ENCODE measurements at regions not wholly inside any gene's neighbourhood (a gene's known extent, or its start where the extent isn't known, plus 50 kb on each side); places are given as distances from the start of the nearest gene placed in this dataset.

DNA sequence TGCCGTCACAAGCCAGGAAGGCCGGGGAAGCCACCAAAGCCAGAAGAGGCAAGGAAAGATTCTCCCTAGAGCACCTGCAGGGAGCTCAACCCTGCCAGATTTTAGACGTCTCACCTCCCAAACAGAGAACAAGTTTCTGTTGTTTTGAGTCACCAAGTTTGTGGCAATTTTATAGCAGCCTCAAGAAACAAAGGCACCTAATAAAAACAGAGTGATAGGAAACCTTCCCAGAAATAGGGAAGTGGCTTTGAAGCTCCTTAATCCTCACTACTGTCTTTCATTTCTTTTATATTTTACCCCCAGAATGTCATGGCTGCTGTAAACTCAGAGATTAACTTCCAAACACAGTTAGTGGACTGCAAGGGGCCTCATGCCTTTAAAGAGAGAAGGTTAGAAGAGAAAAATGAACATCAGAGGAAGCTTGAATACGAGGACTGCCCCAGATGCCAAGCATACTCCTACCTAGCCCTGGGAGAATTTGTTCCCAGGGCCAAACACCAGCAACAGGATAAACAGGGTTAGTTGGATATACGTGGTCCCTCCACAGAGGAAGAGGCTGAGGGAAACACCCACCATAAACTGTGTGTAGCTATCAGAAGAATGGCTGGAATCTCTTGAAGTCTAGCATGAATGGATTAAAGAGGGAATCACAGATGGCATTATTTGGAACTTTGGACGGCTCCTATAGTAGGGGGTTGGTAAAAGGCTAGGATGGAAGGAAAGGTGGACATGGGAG, 148.3 kb downstream of the KCNA5 start:
- H3K36me3 ChIP-seq, result no peaks in the 10 kb centered on the region
- TF ChIP-seq, protein P1, sequence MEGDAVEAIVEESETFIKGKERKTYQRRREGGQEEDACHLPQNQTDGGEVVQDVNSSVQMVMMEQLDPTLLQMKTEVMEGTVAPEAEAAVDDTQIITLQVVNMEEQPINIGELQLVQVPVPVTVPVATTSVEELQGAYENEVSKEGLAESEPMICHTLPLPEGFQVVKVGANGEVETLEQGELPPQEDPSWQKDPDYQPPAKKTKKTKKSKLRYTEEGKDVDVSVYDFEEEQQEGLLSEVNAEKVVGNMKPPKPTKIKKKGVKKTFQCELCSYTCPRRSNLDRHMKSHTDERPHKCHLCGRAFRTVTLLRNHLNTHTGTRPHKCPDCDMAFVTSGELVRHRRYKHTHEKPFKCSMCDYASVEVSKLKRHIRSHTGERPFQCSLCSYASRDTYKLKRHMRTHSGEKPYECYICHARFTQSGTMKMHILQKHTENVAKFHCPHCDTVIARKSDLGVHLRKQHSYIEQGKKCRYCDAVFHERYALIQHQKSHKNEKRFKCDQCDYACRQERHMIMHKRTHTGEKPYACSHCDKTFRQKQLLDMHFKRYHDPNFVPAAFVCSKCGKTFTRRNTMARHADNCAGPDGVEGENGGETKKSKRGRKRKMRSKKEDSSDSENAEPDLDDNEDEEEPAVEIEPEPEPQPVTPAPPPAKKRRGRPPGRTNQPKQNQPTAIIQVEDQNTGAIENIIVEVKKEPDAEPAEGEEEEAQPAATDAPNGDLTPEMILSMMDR (IDR thresholded peaks at IDR 0.05), result no peak
- TF ChIP-seq POLR2AphosphoS5 (IDR thresholded peaks at IDR 0.05; ENCODE audit: insufficient read depth in 1 of 2, low read depth in 1 of 2), result no peak
- TF ChIP-seq POLR2A (IDR thresholded peaks at IDR 0.05), result no peak
- no peaks in the 10 kb centered on the region for H3K4me1 ChIP-seq
- intact Hi-C loops (cut with DNase I), result no loop called here
- H3K27ac ChIP-seq, result no peak overlapping the region
- no peaks in the 10 kb centered on the region for H3K27me3 ChIP-seq
- no peaks in the 10 kb centered on the region for H3K9me3 ChIP-seq
- DNase-seq (ENCODE audit: extremely low spot score in 2 of 2), result no peak
- H3K4me3 ChIP-seq, result no peak overlapping the region

DNA sequence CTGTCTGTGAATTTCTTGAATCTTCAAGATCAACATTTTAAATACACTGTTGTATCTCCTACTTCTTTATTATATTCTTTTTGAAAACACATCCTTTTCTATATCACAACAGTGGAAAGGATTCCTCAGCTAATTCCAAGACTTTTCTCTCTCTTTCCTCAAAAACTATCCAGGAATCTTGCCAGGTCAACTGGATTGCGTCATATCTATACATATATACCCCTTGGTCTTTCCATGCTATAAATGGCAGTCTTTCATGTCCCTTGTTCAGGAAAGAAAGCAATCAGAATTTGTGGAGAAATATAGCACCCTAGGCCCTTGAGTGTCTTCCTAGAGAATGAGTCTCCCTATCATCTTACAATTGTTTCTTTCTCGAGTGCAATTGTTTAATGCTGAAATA, 149.0 kb downstream of the KCNA5 start:
- DNase-seq (ENCODE audit: extremely low spot score in 2 of 2), result no peak
- H3K9me3 ChIP-seq, result no peaks in the 10 kb centered on the region
- TF ChIP-seq POLR2A (IDR thresholded peaks at IDR 0.05) (no peak), POLR2AphosphoS5 (IDR thresholded peaks at IDR 0.05; ENCODE audit: insufficient read depth in 1 of 2, low read depth in 1 of 2) (no peak)
- TF ChIP-seq, protein P1 (IDR thresholded peaks at IDR 0.05), result no peak
- no peaks in the 10 kb centered on the region for H3K27me3 ChIP-seq
- no peaks in the 10 kb centered on the region for H3K4me1 ChIP-seq
- intact Hi-C loops (cut with DNase I), result no loop called here
- H3K4me3 ChIP-seq, result no peak overlapping the region
- no peaks in the 10 kb centered on the region for H3K36me3 ChIP-seq
- no peak overlapping the region for H3K27ac ChIP-seq

DNA sequence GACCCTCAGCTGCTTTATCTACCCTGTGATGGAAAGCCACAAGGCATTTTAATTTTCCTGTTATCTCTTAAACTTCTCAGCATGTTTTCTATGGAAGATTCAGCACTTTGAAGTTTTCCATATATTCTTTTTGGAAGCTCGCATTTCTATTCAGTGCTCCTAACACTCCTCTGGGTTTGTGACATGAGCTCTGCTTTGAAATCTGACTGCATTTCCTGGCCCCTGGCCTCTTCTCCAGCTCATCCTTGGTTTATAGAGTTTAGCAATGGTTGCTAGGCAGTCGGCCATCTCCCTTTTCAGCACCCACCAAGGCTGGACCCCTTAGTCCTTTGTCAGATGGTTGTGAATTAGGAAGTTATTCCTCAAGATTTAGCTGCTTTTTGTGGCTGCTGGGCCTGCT, 150.6 kb downstream of the KCNA5 start:
- TF ChIP-seq, protein P1 (IDR thresholded peaks at IDR 0.05), result no peak
- no peak for TF ChIP-seq POLR2A (IDR thresholded peaks at IDR 0.05)
- TF ChIP-seq POLR2AphosphoS5 (IDR thresholded peaks at IDR 0.05; ENCODE audit: insufficient read depth in 1 of 2, low read depth in 1 of 2), result no peak
- DNase-seq (ENCODE audit: extremely low spot score in 2 of 2), result no peak

DNA sequence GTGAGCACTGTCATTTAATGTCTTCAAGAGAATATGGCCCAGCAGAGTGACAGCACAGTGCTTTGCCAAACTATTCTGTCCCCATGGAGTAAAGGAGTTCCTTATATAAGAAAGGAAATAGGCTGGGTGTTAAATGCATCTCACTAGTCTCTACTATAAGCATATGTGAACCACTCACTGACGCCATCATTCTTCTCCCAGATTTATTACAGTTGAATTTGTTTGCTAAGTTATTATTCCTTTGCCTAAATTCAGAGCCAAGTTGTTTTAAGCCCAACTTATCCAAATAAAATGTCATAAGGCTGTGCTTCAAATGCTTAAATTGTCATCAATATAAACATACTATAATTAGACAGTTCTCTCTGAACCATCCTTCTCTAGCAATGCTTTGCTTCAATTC, 151.6 kb downstream of the KCNA5 start:
- TF ChIP-seq, protein P1 (IDR thresholded peaks at IDR 0.05), result no peak
- TF ChIP-seq POLR2AphosphoS5 (IDR thresholded peaks at IDR 0.05; ENCODE audit: insufficient read depth in 1 of 2, low read depth in 1 of 2) (no peak), POLR2A (IDR thresholded peaks at IDR 0.05) (no peak)
- Histone ChIP-seq H3K4me3 (no peak overlapping the region), H3K9me3 (no peaks in the 10 kb centered on the region), H3K36me3 (no peaks in the 10 kb centered on the region), H3K27me3 (no peaks in the 10 kb centered on the region), H3K27ac (no peak overlapping the region), H3K4me1 (peaks cover 3% of the 10 kb centered on the region)
- DNase-seq (ENCODE audit: extremely low spot score in 2 of 2), result no peak
- intact Hi-C loops (cut with DNase I), result no loop called here

More for the DNA sequence above, 150.6 kb downstream of the KCNA5 start:
- H3K4me3 ChIP-seq, result no peak overlapping the region
- no peaks in the 10 kb centered on the region for H3K4me1 ChIP-seq
- H3K36me3 ChIP-seq, result no peaks in the 10 kb centered on the region
- intact Hi-C loops (cut with DNase I), result no loop called here
- H3K9me3 ChIP-seq, result no peaks in the 10 kb centered on the region
- no peak overlapping the region for H3K27ac ChIP-seq
- H3K27me3 ChIP-seq, result no peaks in the 10 kb centered on the region

DNA sequence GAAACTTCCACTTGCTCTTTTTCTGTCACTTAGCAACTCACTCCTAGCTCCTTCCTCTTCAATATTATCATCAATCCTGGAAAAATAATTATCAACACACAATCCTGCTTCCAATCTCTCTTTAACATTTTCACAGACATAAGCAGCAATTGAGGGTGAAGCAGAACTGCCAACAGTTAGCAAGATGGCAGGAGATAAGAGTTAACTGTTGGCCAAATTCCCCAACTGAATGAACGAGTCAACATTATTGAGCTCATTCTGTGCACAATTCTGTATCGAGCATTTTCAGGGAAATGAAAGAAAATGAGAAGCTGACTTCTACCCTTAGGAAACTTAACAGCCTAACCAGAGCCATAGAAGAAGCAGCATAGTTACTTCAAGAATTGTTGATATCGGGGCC, 152.0 kb downstream of the KCNA5 start:
- no peak overlapping the region for H3K27ac ChIP-seq
- H3K27me3 ChIP-seq, result no peaks in the 10 kb centered on the region
- no peaks in the 10 kb centered on the region for H3K9me3 ChIP-seq
- peaks cover 8% of the 10 kb centered on the region for H3K4me1 ChIP-seq
- H3K4me3 ChIP-seq, result no peak overlapping the region
- H3K36me3 ChIP-seq, result no peaks in the 10 kb centered on the region
- DNase-seq (ENCODE audit: extremely low spot score in 2 of 2), result no peak
- TF ChIP-seq POLR2AphosphoS5 (IDR thresholded peaks at IDR 0.05; ENCODE audit: insufficient read depth in 1 of 2, low read depth in 1 of 2) (no peak), POLR2A (IDR thresholded peaks at IDR 0.05) (no peak)
- TF ChIP-seq, protein P1 (IDR thresholded peaks at IDR 0.05), result no peak
- intact Hi-C loops (cut with DNase I), result no loop called here
